ENCODE measurements at regions not wholly inside any gene's neighbourhood (a gene's known extent, or its start where the extent isn't known, plus 50 kb on each side); places are given as distances from the start of the nearest gene placed in this dataset.

DNA sequence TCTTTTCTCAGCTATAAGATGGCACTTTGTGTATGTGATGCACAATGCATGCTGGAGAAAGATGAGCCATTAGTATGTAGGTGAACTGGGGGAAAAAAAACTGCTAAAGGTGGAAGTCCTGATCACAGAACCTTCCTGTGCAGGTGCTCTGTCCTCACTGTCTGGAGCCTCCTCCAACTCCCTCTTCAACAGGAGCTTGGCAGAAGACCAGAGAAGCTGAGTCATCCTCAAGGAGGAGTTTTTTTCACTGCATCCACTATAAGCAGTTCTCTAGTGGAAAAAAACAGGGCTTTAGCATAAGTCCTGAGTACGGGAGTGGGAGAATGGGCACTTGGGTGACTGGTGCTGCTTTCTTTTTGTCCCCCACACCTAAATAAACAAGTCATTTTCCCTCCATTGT lies 168.4 kb upstream of the CADPS start:
- no peak for DNase-seq (ENCODE audit: low spot score)
- Mint-ChIP-seq H3K27ac (ENCODE audit: unreplicated experiment) (no peak overlapping the region), H3K4me3 (ENCODE audit: unreplicated experiment) (no peak overlapping the region), H3K27me3 (ENCODE audit: unreplicated experiment) (peaks cover 1% of the 10 kb centered on the region), H3K9me3 (ENCODE audit: unreplicated experiment) (peaks cover 4% of the 10 kb centered on the region), H3K4me1 (ENCODE audit: unreplicated experiment) (no peaks in the 10 kb centered on the region), H3K36me3 (ENCODE audit: low read depth, unreplicated experiment) (no peaks in the 10 kb centered on the region)
- TF ChIP-seq, protein P1, sequence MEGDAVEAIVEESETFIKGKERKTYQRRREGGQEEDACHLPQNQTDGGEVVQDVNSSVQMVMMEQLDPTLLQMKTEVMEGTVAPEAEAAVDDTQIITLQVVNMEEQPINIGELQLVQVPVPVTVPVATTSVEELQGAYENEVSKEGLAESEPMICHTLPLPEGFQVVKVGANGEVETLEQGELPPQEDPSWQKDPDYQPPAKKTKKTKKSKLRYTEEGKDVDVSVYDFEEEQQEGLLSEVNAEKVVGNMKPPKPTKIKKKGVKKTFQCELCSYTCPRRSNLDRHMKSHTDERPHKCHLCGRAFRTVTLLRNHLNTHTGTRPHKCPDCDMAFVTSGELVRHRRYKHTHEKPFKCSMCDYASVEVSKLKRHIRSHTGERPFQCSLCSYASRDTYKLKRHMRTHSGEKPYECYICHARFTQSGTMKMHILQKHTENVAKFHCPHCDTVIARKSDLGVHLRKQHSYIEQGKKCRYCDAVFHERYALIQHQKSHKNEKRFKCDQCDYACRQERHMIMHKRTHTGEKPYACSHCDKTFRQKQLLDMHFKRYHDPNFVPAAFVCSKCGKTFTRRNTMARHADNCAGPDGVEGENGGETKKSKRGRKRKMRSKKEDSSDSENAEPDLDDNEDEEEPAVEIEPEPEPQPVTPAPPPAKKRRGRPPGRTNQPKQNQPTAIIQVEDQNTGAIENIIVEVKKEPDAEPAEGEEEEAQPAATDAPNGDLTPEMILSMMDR (IDR thresholded peaks at IDR 0.05; ENCODE audit: unreplicated experiment), result no peak

DNA sequence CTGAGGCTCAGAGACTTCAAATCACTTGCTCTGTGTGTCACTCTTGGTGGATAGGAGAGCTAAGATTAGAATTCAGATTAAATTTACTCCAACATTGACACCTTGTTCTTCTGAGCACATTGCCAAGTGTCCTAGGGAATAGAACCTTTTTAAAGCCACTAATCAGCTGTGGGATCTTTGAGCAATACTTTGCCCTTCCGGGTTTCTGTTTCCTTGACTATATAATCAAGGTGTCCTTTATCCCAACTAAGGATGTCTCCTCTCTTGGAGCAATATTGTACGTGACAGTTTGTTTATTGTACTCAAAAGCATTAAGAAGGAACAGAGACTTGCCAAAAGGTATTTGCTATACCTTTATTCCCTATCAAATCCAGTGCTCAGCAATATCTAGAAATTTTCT lies 170.9 kb upstream of the CADPS start:
- Mint-ChIP-seq H3K27ac (ENCODE audit: unreplicated experiment) (no peak overlapping the region), H3K9me3 (ENCODE audit: unreplicated experiment) (peaks cover 4% of the 10 kb centered on the region), H3K36me3 (ENCODE audit: low read depth, unreplicated experiment) (no peaks in the 10 kb centered on the region), H3K4me3 (ENCODE audit: unreplicated experiment) (no peak overlapping the region), H3K4me1 (ENCODE audit: unreplicated experiment) (no peaks in the 10 kb centered on the region), H3K27me3 (ENCODE audit: unreplicated experiment) (peaks cover 1% of the 10 kb centered on the region)
- TF ChIP-seq, protein P1 (IDR thresholded peaks at IDR 0.05; ENCODE audit: unreplicated experiment), result no peak
- no peak for DNase-seq (ENCODE audit: low spot score)

- DNase-seq (ENCODE audit: low spot score), result no peak
- Mint-ChIP-seq H3K27ac (ENCODE audit: unreplicated experiment) (no peak overlapping the region), H3K9me3 (ENCODE audit: unreplicated experiment) (peaks cover 4% of the 10 kb centered on the region), H3K27me3 (ENCODE audit: unreplicated experiment) (peaks cover 1% of the 10 kb centered on the region), H3K4me3 (ENCODE audit: unreplicated experiment) (no peak overlapping the region), H3K36me3 (ENCODE audit: low read depth, unreplicated experiment) (no peaks in the 10 kb centered on the region), H3K4me1 (ENCODE audit: unreplicated experiment) (no peaks in the 10 kb centered on the region)
- TF ChIP-seq, protein P1 (IDR thresholded peaks at IDR 0.05; ENCODE audit: unreplicated experiment), result no peak
Measured at GRCh38 chr3:63046580-63046979, 171.4 kb upstream of the CADPS start.

GRCh38 chr3:63047068-63047467 lies 171.9 kb upstream of the CADPS start:
- Mint-ChIP-seq H3K36me3 (ENCODE audit: low read depth, unreplicated experiment) (no peaks in the 10 kb centered on the region), H3K9me3 (ENCODE audit: unreplicated experiment) (peaks cover 4% of the 10 kb centered on the region), H3K27me3 (ENCODE audit: unreplicated experiment) (peaks cover 1% of the 10 kb centered on the region), H3K27ac (ENCODE audit: unreplicated experiment) (no peak overlapping the region), H3K4me1 (ENCODE audit: unreplicated experiment) (peaks cover 3% of the 10 kb centered on the region), H3K4me3 (ENCODE audit: unreplicated experiment) (no peak overlapping the region)
- TF ChIP-seq, protein P1 (IDR thresholded peaks at IDR 0.05; ENCODE audit: unreplicated experiment), result no peak
- DNase-seq (ENCODE audit: low spot score), result no peak

DNA sequence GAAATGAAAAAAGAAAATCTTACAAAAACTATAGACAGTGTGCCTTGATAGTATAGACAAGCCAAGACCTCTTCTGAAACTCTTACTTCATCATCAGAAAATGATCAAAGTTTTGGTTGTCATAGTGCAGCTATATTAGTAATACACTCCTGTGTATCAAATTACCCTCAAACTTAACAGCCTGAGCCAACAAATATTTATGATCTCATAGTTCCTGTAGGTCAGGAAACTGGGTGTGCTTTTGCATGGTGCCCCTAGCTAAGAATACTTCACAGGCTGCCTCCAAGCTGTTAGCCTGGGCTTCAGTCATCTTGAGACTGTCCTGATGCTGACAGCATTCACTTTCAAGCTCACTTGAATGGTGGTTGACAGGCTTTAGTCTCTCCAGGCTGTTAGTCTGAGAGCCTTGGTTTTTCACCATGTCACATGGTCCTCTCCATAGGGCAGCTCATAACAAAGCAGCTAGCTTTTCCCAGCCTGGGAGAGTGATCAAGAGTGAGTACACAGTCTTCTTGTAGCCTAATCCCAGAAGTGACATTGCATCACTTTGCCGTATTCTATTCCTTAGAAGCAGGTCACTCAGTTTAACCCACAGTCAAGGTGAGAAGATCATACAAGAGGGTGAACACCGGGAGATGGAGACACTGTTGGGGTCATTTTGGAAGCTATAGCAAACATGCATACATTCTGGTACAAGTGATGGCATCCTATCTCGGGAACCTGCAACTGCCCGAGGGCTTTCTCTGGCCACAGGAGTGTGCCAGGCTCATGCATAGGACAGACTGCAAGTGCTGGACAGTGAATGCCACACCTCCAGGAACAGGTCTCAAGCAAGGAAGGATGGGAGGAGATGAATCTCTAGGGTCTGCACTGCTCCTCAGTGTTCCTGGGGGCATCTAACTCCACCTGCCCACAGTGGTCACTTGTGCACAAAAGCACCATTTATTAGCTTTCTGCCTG lies 173.4 kb upstream of the CADPS start:
- peaks cover 3% of the 10 kb centered on the region for H3K4me1 Mint-ChIP-seq (ENCODE audit: unreplicated experiment)
- H3K9me3 Mint-ChIP-seq (ENCODE audit: unreplicated experiment), result peaks cover 4% of the 10 kb centered on the region
- DNase-seq (ENCODE audit: low spot score), result no peak
- H3K27ac Mint-ChIP-seq (ENCODE audit: unreplicated experiment), result no peak overlapping the region
- no peaks in the 10 kb centered on the region for H3K27me3 Mint-ChIP-seq (ENCODE audit: unreplicated experiment)
- H3K36me3 Mint-ChIP-seq (ENCODE audit: low read depth, unreplicated experiment), result no peaks in the 10 kb centered on the region
- H3K4me3 Mint-ChIP-seq (ENCODE audit: unreplicated experiment), result no peak overlapping the region
- TF ChIP-seq, protein P1 (IDR thresholded peaks at IDR 0.05; ENCODE audit: unreplicated experiment), result no peak
